Erythroblast (primary cell): ENCODE measurements at regions not wholly inside any gene's neighbourhood (a gene's known extent, or its start where the extent isn't known, plus 50 kb on each side); places are given as distances from the start of the nearest gene placed in this dataset.

ENCODE experiments used
- GATA1 ChIP-seq: IDR thresholded peaks from 2 replicates; pipeline ENCODE4 v1.6.1; 2011; ENCODE audit warnings: low read depth, mild to moderate bottlenecking, control low read depth, low read length, moderate library complexity
- POLR2A ChIP-seq: IDR thresholded peaks from 2 replicates; pipeline ENCODE4 v1.6.1; 2011; ENCODE audit warnings: mild to moderate bottlenecking, low read length

DNA sequence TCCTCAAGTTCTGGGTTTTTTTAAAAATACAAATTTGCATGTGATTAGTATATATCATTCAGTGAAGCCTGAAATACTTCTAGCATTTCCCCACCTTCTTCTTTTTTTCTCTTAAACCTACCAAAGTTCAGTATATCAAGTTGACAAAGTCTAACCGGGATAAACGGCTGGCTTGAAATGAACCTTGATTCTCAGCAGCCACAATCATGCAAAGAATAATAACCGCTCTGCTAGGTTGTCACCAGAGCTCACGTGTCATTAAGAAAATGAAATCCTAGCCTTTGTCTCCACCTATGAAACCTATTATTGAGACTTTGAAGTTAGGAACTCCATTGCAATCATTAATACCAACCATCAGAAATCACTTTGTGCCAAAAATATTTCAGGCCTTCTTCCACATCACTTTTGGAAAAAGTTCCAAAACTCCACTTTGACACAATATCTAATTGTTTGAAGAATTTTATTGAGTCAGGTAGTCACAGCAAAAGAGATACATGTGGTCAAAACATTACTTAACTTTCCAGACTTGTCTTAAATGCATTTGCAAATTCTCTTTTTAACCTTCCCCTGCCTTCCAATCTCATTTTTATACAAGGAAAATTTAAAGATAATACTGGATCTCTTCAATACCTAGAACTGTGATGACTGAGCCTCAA, 285.6 kb upstream of the ACVR2A start:
- no peak for TF ChIP-seq POLR2A
- TF ChIP-seq GATA1 = no peak
